GM12891 (cell line): ENCODE measurements at regions not wholly inside any gene's neighbourhood (a gene's known extent, or its start where the extent isn't known, plus 50 kb on each side); places are given as distances from the start of the nearest gene placed in this dataset.

Source experiments
- POLR2A ChIP-seq: IDR thresholded peaks from 2 replicates; pipeline ENCODE4 v1.6.1; 2011; ENCODE audit warnings: low read depth, low read length, control low read depth
- POLR2AphosphoS5 ChIP-seq: IDR thresholded peaks from 2 replicates; pipeline ENCODE4 v1.6.1; 2011; ENCODE audit warnings: low read depth, low read length, control low read depth
- POU2F2 ChIP-seq: IDR thresholded peaks from 2 replicates; pipeline ENCODE4 v1.6.1; 2011; ENCODE audit warnings: low read depth, mild to moderate bottlenecking, control low read depth, low read length, moderate library complexity
- SPI1 ChIP-seq: IDR thresholded peaks from 2 replicates; pipeline ENCODE4 v1.6.1; 2011; ENCODE audit warnings: low read depth, low read length, control low read depth
- TAF1 ChIP-seq: IDR thresholded peaks from 2 replicates; pipeline ENCODE4 v1.6.1; 2011; ENCODE audit warnings: low read depth, low read length, control low read depth

DNA sequence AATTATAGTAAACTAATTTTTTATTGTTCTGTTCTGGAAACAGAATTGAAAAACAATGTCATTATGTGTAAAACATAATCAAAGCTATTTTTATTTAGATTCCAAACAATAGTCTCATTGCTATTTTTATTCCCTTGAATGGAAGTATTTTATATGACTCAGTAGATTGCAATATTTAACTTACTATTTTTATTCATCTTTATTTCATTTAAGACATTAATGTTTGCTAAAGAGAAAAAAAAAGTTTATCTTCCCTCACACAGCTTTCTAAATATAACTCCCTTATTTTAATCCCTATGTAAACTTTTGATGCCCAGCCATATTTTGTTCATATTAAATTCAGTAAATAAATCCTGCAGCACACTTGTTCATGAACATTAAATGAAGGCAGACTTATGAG lies 622.4 kb downstream of the SLC6A15 start:
- TF ChIP-seq POLR2AphosphoS5 (no peak), SPI1 (no peak), TAF1 (no peak), POU2F2 (no peak), POLR2A (no peak)
